ENCODE measurements at regions not wholly inside any gene's neighbourhood (a gene's known extent, or its start where the extent isn't known, plus 50 kb on each side); places are given as distances from the start of the nearest gene placed in this dataset.

GRCh38 chr9:120292606-120293005, 287.4 kb downstream of the CDK5RAP2 start:
- DNase-seq (ENCODE audit: low read depth in 2 of 2), result no peak

- DNase-seq (ENCODE audit: low read depth in 2 of 2), result no peak
Observed at GRCh38 chr9:120291050-120291449, 288.9 kb downstream of the CDK5RAP2 start.

- DNase-seq (ENCODE audit: low read depth in 2 of 2), result no peak
Observed at GRCh38 chr9:120289990-120290975, 289.7 kb downstream of the CDK5RAP2 start.

- DNase-seq (ENCODE audit: low read depth in 2 of 2), result no peak
Observed at GRCh38 chr9:120289098-120289497, 290.9 kb downstream of the CDK5RAP2 start.

GRCh38 chr9:120286530-120286929, 293.4 kb downstream of the CDK5RAP2 start:
- DNase-seq (ENCODE audit: low read depth in 2 of 2), result no peak

GRCh38 chr9:120284821-120285220, 295.1 kb downstream of the CDK5RAP2 start:
- no peak for DNase-seq (ENCODE audit: low read depth in 2 of 2)

GRCh38 chr9:120281665-120282064, 298.3 kb downstream of the CDK5RAP2 start:
- no peak for DNase-seq (ENCODE audit: low read depth in 2 of 2)

GRCh38 chr9:120267929-120268328, 312.0 kb downstream of the CDK5RAP2 start:
- no peak for DNase-seq (ENCODE audit: low read depth in 2 of 2)

- no peak for DNase-seq (ENCODE audit: low read depth in 2 of 2)
Observed at GRCh38 chr9:120265791-120266190, 314.2 kb downstream of the CDK5RAP2 start.

GRCh38 chr9:120264528-120264927, 315.4 kb downstream of the CDK5RAP2 start:
- DNase-seq (ENCODE audit: low read depth in 2 of 2), result no peak

GRCh38 chr9:120263836-120264235, 316.1 kb downstream of the CDK5RAP2 start:
- no peak for DNase-seq (ENCODE audit: low read depth in 2 of 2)

GRCh38 chr9:120261419-120261818, 318.5 kb downstream of the CDK5RAP2 start:
- no peak for DNase-seq (ENCODE audit: low read depth in 2 of 2)

GRCh38 chr9:120259100-120259499, 320.9 kb downstream of the CDK5RAP2 start:
- DNase-seq (ENCODE audit: low read depth in 2 of 2), result no peak

GRCh38 chr9:120258096-120258495, 321.9 kb downstream of the CDK5RAP2 start:
- DNase-seq (ENCODE audit: low read depth in 2 of 2), result no peak

- no peak for DNase-seq (ENCODE audit: low read depth in 2 of 2)
Observed at GRCh38 chr9:120257483-120257882, 322.5 kb downstream of the CDK5RAP2 start.

GRCh38 chr9:120256146-120256545, 323.8 kb downstream of the CDK5RAP2 start:
- DNase-seq (ENCODE audit: low read depth in 2 of 2), result no peak

- no peak for DNase-seq (ENCODE audit: low read depth in 2 of 2)
Observed at GRCh38 chr9:120252248-120252647, 327.7 kb downstream of the CDK5RAP2 start.

- no peak for DNase-seq (ENCODE audit: low read depth in 2 of 2)
Observed at GRCh38 chr9:120242116-120242811, 337.7 kb downstream of the CDK5RAP2 start.

GRCh38 chr9:120236596-120236995, 343.4 kb downstream of the CDK5RAP2 start:
- DNase-seq (ENCODE audit: low read depth in 2 of 2), result no peak

GRCh38 chr9:120235081-120235480, 344.9 kb downstream of the CDK5RAP2 start:
- no peak for DNase-seq (ENCODE audit: low read depth in 2 of 2)

- no peak for DNase-seq (ENCODE audit: low read depth in 2 of 2)
Observed at GRCh38 chr9:120230227-120230626, 349.7 kb downstream of the CDK5RAP2 start.

GRCh38 chr9:120221844-120222243, 358.1 kb downstream of the CDK5RAP2 start:
- no peak for DNase-seq (ENCODE audit: low read depth in 2 of 2)

GRCh38 chr9:120214332-120214731, 365.6 kb downstream of the CDK5RAP2 start:
- DNase-seq (ENCODE audit: low read depth in 2 of 2), result no peak

All from stimulated activated CD4-positive, alpha-beta T cell treated with anti-CD3 and anti-CD28 coated beads, Interleukin-1b, Interleukin-23, amount 100 ng/mL, for 4 hours (primary cell).